GM12873 (cell line): ENCODE measurements at regions not wholly inside any gene's neighbourhood (a gene's known extent, or its start where the extent isn't known, plus 50 kb on each side); places are given as distances from the start of the nearest gene placed in this dataset.

Experiments used
- TF ChIP-seq, protein P1 (sequence below): IDR thresholded peaks from 2 replicates; pipeline ENCODE4 v1.5.1; 2012; ENCODE audit warnings: low read depth, mild to moderate bottlenecking, moderate library complexity, low read length, control low read depth; ENCODE audit not compliant: insufficient read depth; ENCODE audit errors: missing control alignments

DNA sequence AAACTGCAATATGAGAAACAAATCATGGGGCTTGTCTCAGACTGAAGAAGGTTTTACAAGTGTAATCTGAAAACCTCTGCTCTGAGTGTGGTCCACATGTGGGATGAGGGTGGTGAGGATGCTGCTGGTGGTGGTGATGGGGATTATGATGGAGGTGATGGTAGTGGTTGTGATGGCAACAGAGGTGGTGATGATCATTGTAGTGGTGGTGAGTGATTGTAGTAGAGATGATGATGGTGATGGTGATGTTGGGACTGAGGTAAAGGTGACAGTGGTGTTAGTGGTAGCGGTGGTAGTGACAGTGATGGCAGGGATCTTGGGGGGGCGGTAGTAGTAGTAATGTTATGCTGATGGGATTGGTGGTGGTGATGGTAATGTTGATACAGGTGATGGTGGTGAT, 217.8 kb downstream of the ANAPC1 start:
- TF ChIP-seq, protein P1, sequence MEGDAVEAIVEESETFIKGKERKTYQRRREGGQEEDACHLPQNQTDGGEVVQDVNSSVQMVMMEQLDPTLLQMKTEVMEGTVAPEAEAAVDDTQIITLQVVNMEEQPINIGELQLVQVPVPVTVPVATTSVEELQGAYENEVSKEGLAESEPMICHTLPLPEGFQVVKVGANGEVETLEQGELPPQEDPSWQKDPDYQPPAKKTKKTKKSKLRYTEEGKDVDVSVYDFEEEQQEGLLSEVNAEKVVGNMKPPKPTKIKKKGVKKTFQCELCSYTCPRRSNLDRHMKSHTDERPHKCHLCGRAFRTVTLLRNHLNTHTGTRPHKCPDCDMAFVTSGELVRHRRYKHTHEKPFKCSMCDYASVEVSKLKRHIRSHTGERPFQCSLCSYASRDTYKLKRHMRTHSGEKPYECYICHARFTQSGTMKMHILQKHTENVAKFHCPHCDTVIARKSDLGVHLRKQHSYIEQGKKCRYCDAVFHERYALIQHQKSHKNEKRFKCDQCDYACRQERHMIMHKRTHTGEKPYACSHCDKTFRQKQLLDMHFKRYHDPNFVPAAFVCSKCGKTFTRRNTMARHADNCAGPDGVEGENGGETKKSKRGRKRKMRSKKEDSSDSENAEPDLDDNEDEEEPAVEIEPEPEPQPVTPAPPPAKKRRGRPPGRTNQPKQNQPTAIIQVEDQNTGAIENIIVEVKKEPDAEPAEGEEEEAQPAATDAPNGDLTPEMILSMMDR = no peak

DNA sequence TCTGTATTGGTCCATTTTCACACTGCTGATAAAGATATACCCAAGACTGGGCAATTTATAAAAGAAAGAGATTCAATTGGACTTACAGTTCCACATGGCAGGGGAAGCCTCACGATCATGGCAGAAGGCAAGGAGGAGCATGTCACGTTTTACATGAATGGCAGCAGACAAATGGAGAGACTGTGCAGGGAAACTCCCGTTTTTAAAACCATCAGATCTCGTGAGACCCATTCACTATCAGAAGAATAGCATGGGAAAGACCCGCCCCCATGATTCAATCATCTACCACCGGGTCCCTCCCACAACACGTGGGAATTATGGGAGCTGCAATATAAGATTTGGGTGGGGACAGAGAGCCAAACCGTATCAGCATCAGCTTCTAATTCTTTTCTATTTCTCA, 217.0 kb downstream of the ANAPC1 start:
- TF ChIP-seq, protein P1 = no peak

DNA sequence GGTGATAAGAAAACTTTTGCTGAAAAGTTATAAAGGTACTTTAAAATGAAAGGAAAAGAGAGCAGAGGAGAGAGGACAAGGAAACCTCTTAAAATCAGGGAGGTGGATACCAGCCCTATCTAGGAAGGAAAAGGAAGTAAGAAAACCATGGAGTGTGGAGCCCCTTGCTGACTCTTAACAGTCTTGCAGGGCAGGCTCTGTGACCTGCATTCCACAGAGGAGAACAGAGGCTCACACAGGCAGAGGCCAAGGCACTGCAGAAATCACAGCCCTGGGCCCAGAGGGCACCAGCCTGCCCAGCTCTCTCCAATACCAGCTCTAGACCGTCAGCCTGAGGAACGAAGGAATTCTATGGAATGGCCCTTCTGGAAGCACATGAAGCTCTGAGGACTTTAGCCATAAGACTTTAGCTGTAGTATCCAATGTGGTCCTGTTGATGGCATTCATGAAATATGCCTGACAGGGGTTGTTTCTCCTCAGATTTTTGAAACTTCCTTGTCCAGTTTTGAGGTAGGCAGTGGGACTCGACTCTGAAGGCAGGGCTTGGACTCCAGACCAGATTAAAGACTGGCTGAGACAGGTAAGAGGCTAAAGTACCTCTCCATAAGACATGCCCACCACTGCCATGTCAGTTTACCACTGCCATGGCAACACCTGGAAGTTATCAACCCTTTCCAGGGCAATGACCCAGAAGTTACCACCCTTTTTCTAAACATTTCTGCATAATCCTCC, 216.3 kb downstream of the ANAPC1 start:
- TF ChIP-seq, protein P1 = no peak

DNA sequence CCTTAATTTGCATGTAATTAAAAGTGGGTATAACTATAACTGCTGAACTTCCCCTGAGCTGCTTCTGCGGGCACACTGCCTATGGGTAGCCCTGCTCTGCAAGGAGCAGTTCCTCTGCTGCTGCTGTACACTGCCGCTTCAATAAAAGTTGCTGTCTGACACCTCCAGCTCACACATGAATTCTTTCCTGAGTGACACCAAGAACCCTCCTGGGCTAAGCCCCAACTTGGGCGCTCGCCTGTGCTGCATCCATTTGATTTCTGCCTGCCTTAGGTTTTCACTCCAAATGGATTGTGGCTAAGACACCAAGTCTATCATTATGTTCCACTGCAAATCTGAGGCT, 215.7 kb downstream of the ANAPC1 start:
- TF ChIP-seq, protein P1 = no peak

DNA sequence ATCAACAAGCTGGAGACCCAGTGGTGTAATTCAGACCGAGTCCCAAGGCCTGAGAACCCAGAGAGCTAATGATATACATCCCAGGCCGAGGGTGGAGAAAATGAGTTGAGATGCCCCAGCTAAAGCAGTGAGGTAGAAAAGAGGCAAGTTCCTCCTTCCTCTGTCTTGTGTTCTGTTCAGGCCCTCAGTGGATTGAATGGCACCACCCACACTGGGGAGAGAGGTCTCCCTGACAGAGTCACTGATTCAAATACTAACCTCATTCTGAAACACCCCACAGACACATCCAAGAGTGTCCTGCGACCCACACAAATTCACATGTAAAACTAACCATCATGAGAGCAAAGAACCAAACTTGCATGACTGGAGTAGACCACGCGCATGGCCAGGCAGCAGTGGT, 215.3 kb downstream of the ANAPC1 start:
- TF ChIP-seq, protein P1 = no peak

DNA sequence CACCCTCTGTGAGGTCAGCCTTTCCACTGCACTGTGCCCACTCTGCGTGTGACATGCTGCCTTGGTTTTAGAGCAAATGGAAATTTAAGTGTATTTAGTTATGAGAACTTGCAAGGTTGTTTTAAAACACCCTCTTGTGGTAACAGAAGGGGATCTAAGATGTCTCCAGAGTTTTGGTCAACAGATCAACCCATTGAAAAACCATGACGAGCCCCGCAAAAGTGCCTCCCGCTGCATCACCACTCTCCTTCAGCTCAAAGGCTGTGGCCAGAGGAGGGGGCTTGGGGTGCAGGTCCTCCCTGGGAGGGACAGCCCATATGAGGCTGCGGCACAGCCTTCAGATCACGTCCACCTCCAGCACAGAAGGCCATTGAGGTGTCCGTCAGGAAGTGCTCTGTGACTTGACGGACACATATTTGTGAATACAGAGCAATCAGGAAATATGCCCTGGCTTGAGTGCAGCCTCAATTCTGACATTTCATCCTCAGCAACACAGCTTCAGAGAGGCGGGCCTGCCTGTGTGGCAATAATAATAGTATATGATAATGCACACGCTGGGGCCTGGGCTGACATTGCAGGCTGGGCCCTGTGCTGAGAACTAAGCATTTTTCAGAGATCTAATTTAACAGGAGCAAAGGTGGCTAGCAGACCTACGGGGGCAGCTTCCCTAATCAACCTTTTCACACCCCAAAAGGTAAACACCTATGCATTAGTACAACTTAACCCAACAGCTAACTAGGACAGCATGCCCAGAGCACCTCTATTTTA, 213.9 kb downstream of the ANAPC1 start:
- TF ChIP-seq, protein P1 = no peak

DNA sequence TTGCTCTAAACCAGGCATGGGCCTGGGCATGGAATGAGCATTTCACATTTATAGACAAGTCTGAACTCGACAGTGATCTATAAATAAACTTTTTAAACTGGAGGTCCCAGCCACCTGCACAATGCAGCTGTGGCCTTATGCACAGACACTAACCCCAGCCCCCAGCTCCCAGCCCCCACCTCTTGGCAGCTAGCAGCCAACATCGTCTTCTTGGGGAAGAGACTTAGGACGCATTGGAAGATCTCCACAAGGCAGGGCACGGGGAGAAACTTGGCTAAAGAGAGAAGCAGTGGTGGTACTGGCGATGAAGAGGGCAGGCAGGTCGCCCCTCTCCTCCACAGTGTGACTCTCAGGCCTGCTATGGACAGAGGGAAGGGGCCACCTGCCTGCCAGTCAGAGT, 213.2 kb downstream of the ANAPC1 start:
- TF ChIP-seq, protein P1 = no peak
